ENCODE measurements at regions not wholly inside any gene's neighbourhood (a gene's known extent, or its start where the extent isn't known, plus 50 kb on each side); places are given as distances from the start of the nearest gene placed in this dataset.

GRCh38 chr10:20627946-20628507 is 269.1 kb downstream of the NEBL start:
- no peaks in the 10 kb centered on the region for H3K4me1 Mint-ChIP-seq (ENCODE audit: low read depth, unreplicated experiment)

GRCh38 chr10:20627087-20627486 is 270.0 kb downstream of the NEBL start:
- no peak for DNase-seq
- H3K4me1 Mint-ChIP-seq (ENCODE audit: low read depth, unreplicated experiment) = no peaks in the 10 kb centered on the region
- no peaks in the 10 kb centered on the region for H3K27me3 Mint-ChIP-seq (ENCODE audit: unreplicated experiment)
- no peaks in the 10 kb centered on the region for H3K9me3 Mint-ChIP-seq (ENCODE audit: unreplicated experiment)
- H3K4me3 Mint-ChIP-seq (ENCODE audit: unreplicated experiment) = no peak overlapping the region
- no peak overlapping the region for H3K27ac Mint-ChIP-seq (ENCODE audit: unreplicated experiment)
- H3K36me3 Mint-ChIP-seq (ENCODE audit: unreplicated experiment) = no peaks in the 10 kb centered on the region
- TF ChIP-seq CTCF (IDR thresholded peaks at IDR 0.05; ENCODE audit: partially characterized antibody, unreplicated experiment) = no peak

More at GRCh38 chr10:20627946-20628507, 269.1 kb downstream of the NEBL start:
- Mint-ChIP-seq H3K4me3 (ENCODE audit: unreplicated experiment) (no peak overlapping the region), H3K9me3 (ENCODE audit: unreplicated experiment) (no peaks in the 10 kb centered on the region), H3K36me3 (ENCODE audit: unreplicated experiment) (no peaks in the 10 kb centered on the region), H3K27me3 (ENCODE audit: unreplicated experiment) (no peaks in the 10 kb centered on the region), H3K27ac (ENCODE audit: unreplicated experiment) (no peak overlapping the region)
- no peak for DNase-seq
- TF ChIP-seq CTCF (IDR thresholded peaks at IDR 0.05; ENCODE audit: partially characterized antibody, unreplicated experiment) = no peak

- no peaks in the 10 kb centered on the region for H3K4me1 Mint-ChIP-seq (ENCODE audit: low read depth, unreplicated experiment)
- no peak overlapping the region for H3K27ac Mint-ChIP-seq (ENCODE audit: unreplicated experiment)
- no peaks in the 10 kb centered on the region for H3K9me3 Mint-ChIP-seq (ENCODE audit: unreplicated experiment)
- no peak for TF ChIP-seq CTCF (IDR thresholded peaks at IDR 0.05; ENCODE audit: partially characterized antibody, unreplicated experiment)
- H3K4me3 Mint-ChIP-seq (ENCODE audit: unreplicated experiment) = no peak overlapping the region
- no peaks in the 10 kb centered on the region for H3K36me3 Mint-ChIP-seq (ENCODE audit: unreplicated experiment)
- no peaks in the 10 kb centered on the region for H3K27me3 Mint-ChIP-seq (ENCODE audit: unreplicated experiment)
- no peak for DNase-seq
Observed at GRCh38 chr10:20625868-20626267, 271.2 kb downstream of the NEBL start.

GRCh38 chr10:20624642-20625041 is 272.5 kb downstream of the NEBL start:
- Mint-ChIP-seq H3K36me3 (ENCODE audit: unreplicated experiment) (no peaks in the 10 kb centered on the region), H3K27ac (ENCODE audit: unreplicated experiment) (no peak overlapping the region)

More at GRCh38 chr10:20624642-20625041, 272.5 kb downstream of the NEBL start:
- no peaks in the 10 kb centered on the region for H3K4me1 Mint-ChIP-seq (ENCODE audit: low read depth, unreplicated experiment)
- no peaks in the 10 kb centered on the region for H3K9me3 Mint-ChIP-seq (ENCODE audit: unreplicated experiment)
- no peaks in the 10 kb centered on the region for H3K27me3 Mint-ChIP-seq (ENCODE audit: unreplicated experiment)
- TF ChIP-seq CTCF (IDR thresholded peaks at IDR 0.05; ENCODE audit: partially characterized antibody, unreplicated experiment) = no peak
- DNase-seq = no peak
- H3K4me3 Mint-ChIP-seq (ENCODE audit: unreplicated experiment) = no peak overlapping the region
